A673 (cell line): ENCODE measurements at regions not wholly inside any gene's neighbourhood (a gene's known extent, or its start where the extent isn't known, plus 50 kb on each side); places are given as distances from the start of the nearest gene placed in this dataset.

Experiments
- BruUV-seq: library from RNA; stranded (reverse); fragments of 400-500 nt; replicated peaks from 2 replicates; lab custom pipeline; 2021; lab: Mats Ljungman, UMichigan
- CTCF ChIA-PET: fragments of 300-600 bp; sonication (Branson Sonifier 250); formaldehyde crosslinking; loops from one replicate; lab custom pipeline; 2022; ENCODE audit warnings: antibody characterized with exemption; lab: Charles Lee
- POLR2A ChIA-PET: fragments of 300-600 bp; sonication (Branson Sonifier 250); formaldehyde crosslinking; loops from one replicate; lab custom pipeline; 2022; ENCODE audit warnings: antibody characterized with exemption; ENCODE audit not compliant: low non-redundant PET; lab: Charles Lee
- DNase-seq: peaks from one replicate; pipeline ENCODE4 v3.0.0-alpha.2; 2015; ENCODE audit warnings: low spot score
- H3K27ac ChIP-seq: fragments of 200-600 bp; sonication (generic); 2 replicates; pipeline ENCODE4 v1.5.1; 2016; ENCODE audit warnings: mixed run types, low read depth, mild to moderate bottlenecking, mixed read lengths, antibody characterized with exemption, low read length; ENCODE audit not compliant: poor library complexity, severe bottlenecking
- H3K27me3 ChIP-seq: fragments of 200-600 bp; sonication (generic); replicated peaks from 2 replicates; pipeline ENCODE4 v1.6.1; 2017; ENCODE audit warnings: mixed run types, low read depth, mild to moderate bottlenecking, mixed read lengths, antibody characterized with exemption, low read length; ENCODE audit not compliant: insufficient read depth, poor library complexity
- H3K36me3 ChIP-seq: fragments of 200-600 bp; sonication (generic); 2 replicates; pipeline ENCODE4 v1.6.1; 2016; ENCODE audit warnings: mixed run types, mild to moderate bottlenecking, mixed read lengths, antibody characterized with exemption, low read length; ENCODE audit not compliant: insufficient read depth, poor library complexity, severe bottlenecking
- H3K4me1 ChIP-seq: fragments of 200-600 bp; sonication (generic); 2 replicates; pipeline ENCODE4 v1.6.1; 2017; ENCODE audit warnings: mixed run types, mild to moderate bottlenecking, mixed read lengths, antibody characterized with exemption, low read length; ENCODE audit not compliant: insufficient read depth, poor library complexity, severe bottlenecking
- H3K4me3 ChIP-seq: fragments of 200-600 bp; sonication (generic); 2 replicates; pipeline ENCODE4 v1.5.1; 2016; ENCODE audit warnings: low read depth, mixed run types, mild to moderate bottlenecking, mixed read lengths, low read length; ENCODE audit not compliant: poor library complexity, severe bottlenecking
- H3K9me3 ChIP-seq: fragments of 200-600 bp; sonication (generic); 2 replicates; pipeline ENCODE4 v1.6.1; 2016; ENCODE audit warnings: mixed run types, low read depth, mild to moderate bottlenecking, mixed read lengths, antibody characterized with exemption, low read length; ENCODE audit not compliant: poor library complexity, severe bottlenecking
- EZH2 ChIP-seq: fragments of 200-600 bp; sonication (generic); IDR thresholded peaks from 2 replicates; pipeline ENCODE4 v1.6.1; 2017; ENCODE audit warnings: borderline replicate concordance, low read depth, mild to moderate bottlenecking, mixed read lengths, antibody characterized with exemption, low read length; ENCODE audit not compliant: poor library complexity, severe bottlenecking
- intact Hi-C: fragments of 100-400 bp; cut with micrococcal nuclease; formaldehyde crosslinking; loops from one replicate; pipeline ENCODE4 v1.10.0; 2022; ENCODE audit not compliant: unreplicated experiment
- TF ChIP-seq, protein P1 (sequence below): fragments of 300-800, 200-600 bp; sonication (generic); conservative IDR thresholded peaks from 2 replicates; pipeline ENCODE4 v1.5.1; 2017; ENCODE audit warnings: low read depth, mild to moderate bottlenecking, antibody characterized with exemption, low read length, moderate library complexity, mixed read lengths

DNA sequence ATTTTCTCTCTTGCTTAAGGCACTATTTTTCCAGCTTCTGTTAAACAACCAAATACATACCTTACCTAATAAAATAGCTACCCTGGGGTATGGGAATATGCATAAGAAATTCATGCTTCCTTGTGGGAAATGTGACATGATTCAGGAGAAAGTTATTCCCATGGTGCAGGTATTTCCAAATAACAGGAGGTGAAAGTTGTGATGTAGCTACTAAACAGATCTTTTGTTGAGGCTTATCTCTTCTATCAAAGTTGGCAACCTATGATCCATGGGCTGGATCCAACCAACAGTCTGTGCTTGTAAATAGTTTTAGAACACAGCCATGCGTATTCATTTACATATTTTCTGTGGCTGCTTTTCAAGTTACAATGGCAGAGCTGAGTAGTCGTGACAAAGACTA lies 177.8 kb upstream of the NBEA start:
- intact Hi-C loops = no loop called here
- no peaks in the 10 kb centered on the region for H3K36me3 ChIP-seq
- no peak for TF ChIP-seq EZH2
- TF ChIP-seq, protein P1, sequence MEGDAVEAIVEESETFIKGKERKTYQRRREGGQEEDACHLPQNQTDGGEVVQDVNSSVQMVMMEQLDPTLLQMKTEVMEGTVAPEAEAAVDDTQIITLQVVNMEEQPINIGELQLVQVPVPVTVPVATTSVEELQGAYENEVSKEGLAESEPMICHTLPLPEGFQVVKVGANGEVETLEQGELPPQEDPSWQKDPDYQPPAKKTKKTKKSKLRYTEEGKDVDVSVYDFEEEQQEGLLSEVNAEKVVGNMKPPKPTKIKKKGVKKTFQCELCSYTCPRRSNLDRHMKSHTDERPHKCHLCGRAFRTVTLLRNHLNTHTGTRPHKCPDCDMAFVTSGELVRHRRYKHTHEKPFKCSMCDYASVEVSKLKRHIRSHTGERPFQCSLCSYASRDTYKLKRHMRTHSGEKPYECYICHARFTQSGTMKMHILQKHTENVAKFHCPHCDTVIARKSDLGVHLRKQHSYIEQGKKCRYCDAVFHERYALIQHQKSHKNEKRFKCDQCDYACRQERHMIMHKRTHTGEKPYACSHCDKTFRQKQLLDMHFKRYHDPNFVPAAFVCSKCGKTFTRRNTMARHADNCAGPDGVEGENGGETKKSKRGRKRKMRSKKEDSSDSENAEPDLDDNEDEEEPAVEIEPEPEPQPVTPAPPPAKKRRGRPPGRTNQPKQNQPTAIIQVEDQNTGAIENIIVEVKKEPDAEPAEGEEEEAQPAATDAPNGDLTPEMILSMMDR = no peak
- POLR2A ChIA-PET = no interaction called here
- H3K4me3 ChIP-seq = no peak overlapping the region
- CTCF ChIA-PET = no interaction called here
- H3K27ac ChIP-seq = no peak overlapping the region
- BruUV-seq = no TSS peak
- no peaks in the 10 kb centered on the region for H3K4me1 ChIP-seq
- no peaks in the 10 kb centered on the region for H3K9me3 ChIP-seq
- H3K27me3 ChIP-seq = no peaks in the 10 kb centered on the region
- no peak for DNase-seq

DNA sequence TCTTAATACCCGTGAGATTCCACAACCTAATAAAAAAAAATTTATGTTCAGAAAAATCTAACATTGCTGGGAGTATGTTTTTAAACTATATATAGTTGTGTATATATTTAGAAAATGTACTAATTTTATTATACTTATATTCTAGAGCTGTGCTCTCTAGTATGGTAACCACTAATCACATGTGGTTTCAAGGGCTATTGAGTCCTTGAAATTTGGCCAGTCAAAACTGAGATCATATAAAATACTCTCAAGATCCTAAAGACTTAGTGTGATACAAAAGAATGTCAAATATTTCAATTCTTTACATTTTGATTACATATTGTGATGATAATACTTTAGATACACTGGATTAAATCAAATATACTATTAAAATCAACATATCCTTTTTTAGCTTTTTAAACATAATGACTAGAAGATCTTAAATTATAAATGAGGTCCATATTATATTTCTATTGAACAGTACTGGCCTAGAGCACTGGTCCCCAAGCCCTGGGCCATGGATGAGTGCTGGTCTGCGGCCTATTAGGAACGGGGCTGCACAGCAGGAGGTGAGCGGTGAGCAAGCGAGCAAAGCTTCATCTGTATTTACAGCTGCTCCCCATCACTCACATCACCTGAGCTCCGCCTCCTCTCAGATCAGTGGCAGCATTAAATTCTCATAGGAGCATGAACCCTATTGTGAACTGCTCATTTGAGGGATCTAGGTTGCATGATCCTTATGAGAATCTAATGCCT lies 176.5 kb upstream of the NBEA start:
- no TSS peak for BruUV-seq
- intact Hi-C loops = no loop called here
- CTCF ChIA-PET = no interaction called here

DNA sequence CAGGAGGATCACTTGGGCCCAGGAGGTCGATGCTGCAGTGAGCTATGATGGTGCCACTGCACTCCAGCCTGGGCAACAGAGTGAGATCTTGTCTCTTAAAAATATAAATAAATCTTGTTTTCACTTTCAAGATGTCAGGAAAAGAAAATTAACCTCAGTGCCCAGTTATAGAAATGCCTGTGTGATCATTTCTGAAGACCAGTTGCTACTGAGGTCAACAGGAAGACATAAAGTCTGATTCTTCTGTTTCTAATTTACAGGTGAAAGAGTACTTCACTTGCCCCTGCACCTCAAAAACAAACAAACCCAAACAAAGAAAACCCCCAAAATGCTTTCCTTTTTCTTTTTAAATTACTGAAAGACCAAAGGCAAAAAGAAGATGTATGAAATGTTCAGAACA lies 174.3 kb upstream of the NBEA start:
- Histone ChIP-seq H3K9me3 (no peaks in the 10 kb centered on the region), H3K27me3 (no peaks in the 10 kb centered on the region), H3K27ac (no peak overlapping the region), H3K36me3 (no peaks in the 10 kb centered on the region), H3K4me1 (no peaks in the 10 kb centered on the region), H3K4me3 (no peak overlapping the region)
- DNase-seq = no peak
- no peak for TF ChIP-seq EZH2
- TF ChIP-seq, protein P1 = no peak
- ChIA-PET CTCF (no interaction called here), POLR2A (no interaction called here)
- intact Hi-C loops = no loop called here
- BruUV-seq = no TSS peak

More for the DNA sequence above, 176.5 kb upstream of the NBEA start:
- no peaks in the 10 kb centered on the region for H3K4me1 ChIP-seq
- H3K36me3 ChIP-seq = no peaks in the 10 kb centered on the region
- no peak overlapping the region for H3K4me3 ChIP-seq
- H3K27ac ChIP-seq = no peak overlapping the region
- TF ChIP-seq, protein P1 = no peak
- no peak for TF ChIP-seq EZH2
- DNase-seq = no peak
- H3K27me3 ChIP-seq = no peaks in the 10 kb centered on the region
- POLR2A ChIA-PET = no interaction called here
- no peaks in the 10 kb centered on the region for H3K9me3 ChIP-seq
